ENCODE measurements at regions not wholly inside any gene's neighbourhood (a gene's known extent, or its start where the extent isn't known, plus 50 kb on each side); places are given as distances from the start of the nearest gene placed in this dataset.

- intact Hi-C loops (cut with micrococcal nuclease), result no loop called here
- ATAC-seq, result no peak
- TF ChIP-seq CBX2 (IDR thresholded peaks at IDR 0.05; ENCODE audit: insufficient read depth, low read length, poor library complexity, severe bottlenecking), result no peak
- no peak for TF ChIP-seq TFAM (CRISPR knock-in tag; conservative IDR thresholded peaks at IDR 0.05)
- TF ChIP-seq NR4A1 (CRISPR knock-in tag; IDR thresholded peaks at IDR 0.05), result no peak
- no peak for TF ChIP-seq NR4A1 (tag; IDR thresholded peaks at IDR 0.05)
- TF ChIP-seq ZNF695 (CRISPR knock-in tag; IDR thresholded peaks at IDR 0.05), result no peak
- TF ChIP-seq MXI1 (IDR thresholded peaks at IDR 0.05; ENCODE audit: low read depth, low read length), result no peak
- TF ChIP-seq POLR3G (IDR thresholded peaks at IDR 0.05; ENCODE audit: extremely low read depth, insufficient read length, insufficient replicate concordance), result no peak
- TF ChIP-seq ZBTB34 (CRISPR knock-in tag; IDR thresholded peaks at IDR 0.05), result no peak
- TF ChIP-seq MNT (conservative IDR thresholded peaks at IDR 0.05), result no peak
- no peak for TF ChIP-seq PTBP1 (IDR thresholded peaks at IDR 0.05; ENCODE audit: low read depth, low read length)
- TF ChIP-seq CUX1 (CRISPR knock-in tag; IDR thresholded peaks at IDR 0.05), result no peak
- no peak for TF ChIP-seq ZNF347 (CRISPR knock-in tag; IDR thresholded peaks at IDR 0.05; ENCODE audit: low read depth)
- no peak for TF ChIP-seq PHF20 (IDR thresholded peaks at IDR 0.05; ENCODE audit: partially characterized antibody)
- no peak for TF ChIP-seq ZFP30 (CRISPR knock-in tag; IDR thresholded peaks at IDR 0.05; ENCODE audit: borderline replicate concordance)
- TF ChIP-seq ZNF79 (CRISPR knock-in tag; IDR thresholded peaks at IDR 0.05; ENCODE audit: low read depth), result no peak
- ChIA-PET CTCF (ENCODE audit: low intra/inter-chr PET ratio) (no interaction called here), POLR2A (no interaction called here)
- no peak for FAIRE-seq
- Histone ChIP-seq H3K4me3 (no peak overlapping the region), H3K9me3 (replicated peaks; ENCODE audit: control insufficient read depth, insufficient read depth, low read depth, low read length) (no peaks in the 10 kb centered on the region), H3K79me2 (ENCODE audit: control insufficient read depth, insufficient read depth, low read length) (no peaks in the 10 kb centered on the region), H3K27ac (ENCODE audit: extremely low read depth, low read depth, low read length) (no peak overlapping the region), H3K36me3 (ENCODE audit: control insufficient read depth, insufficient read depth, low read length) (no peaks in the 10 kb centered on the region), H3K9ac (ENCODE audit: insufficient read depth in 1 of 2, low read depth in 2 of 2, low read length in 2 of 2) (no peak overlapping the region), H4K20me1 (replicated peaks; ENCODE audit: control insufficient read depth, insufficient read depth, low read length) (no peaks in the 10 kb centered on the region), H3K9me1 (ENCODE audit: control insufficient read depth, insufficient read depth, low read length) (no peaks in the 10 kb centered on the region), H3K27me3 (ENCODE audit: control insufficient read depth in 2 of 2, insufficient read depth in 2 of 2, low read length in 2 of 2) (no peaks in the 10 kb centered on the region), H3K4me1 (replicated peaks in 1 of 2; ENCODE audit: control insufficient read depth in 2 of 2, insufficient read depth in 2 of 2, low read length in 2 of 2) (no peaks in the 10 kb centered on the region), H2AFZ (ENCODE audit: low read depth, low read length) (no peak overlapping the region), H3K4me2 (ENCODE audit: insufficient read depth, low read length) (no peak overlapping the region)
- BruUV-seq (replicated peaks), result no TSS peak
- WGBS (ENCODE audit: insufficient coverage, low coverage, missing lambda C conversion rate), result 2% methylated on average over 5 of the region's 5 CpGs
- no peak for DNase-seq (ENCODE audit: extremely low read depth in 1 of 4, low spot score in 3 of 4)
- in situ Hi-C loops (cut with MboI), result no loop called here
Observed at GRCh38 chr13:37345391-37345790, 239.9 kb upstream of the CSNK1A1L start.
